Large intestine (tissue), 3 donors: ENCODE measurements at regions not wholly inside any gene's neighbourhood (a gene's known extent, or its start where the extent isn't known, plus 50 kb on each side); places are given as distances from the start of the nearest gene placed in this dataset.

Source experiments
- DNase-seq, 2 donors: peaks; one replicate each; pipeline versions ENCODE4 v3.0.0 to v3.0.0-alpha.2; 2013
- H3K27ac ChIP-seq: one replicate; pipeline ENCODE4 v1.5.1; 2013; ENCODE audit warnings: low read length
- H3K27me3 ChIP-seq: 2 replicates; pipeline ENCODE4 v1.6.1; 2013; ENCODE audit warnings: low read length; ENCODE audit not compliant: control insufficient read depth, insufficient read depth
- H3K36me3 ChIP-seq: 2 replicates; pipeline ENCODE4 v1.6.1; 2013; ENCODE audit warnings: low read length; ENCODE audit not compliant: control insufficient read depth, insufficient read depth
- H3K4me1 ChIP-seq: one replicate; pipeline ENCODE4 v1.6.1; 2013; ENCODE audit warnings: low read length; ENCODE audit not compliant: control insufficient read depth, insufficient read depth
- H3K4me3 ChIP-seq: one replicate; pipeline ENCODE4 v1.5.1; 2013; ENCODE audit warnings: low read length
- H3K9me3 ChIP-seq: one replicate; pipeline ENCODE4 v1.6.1; 2013; ENCODE audit warnings: mild to moderate bottlenecking, low read depth, low read length, moderate library complexity; ENCODE audit not compliant: control insufficient read depth
- WGBS: methylation state at CpG from one replicate; pipeline ENCODE4 v1.1.5; 2013; ENCODE audit warnings: low lambda C conversion rate; ENCODE audit not compliant: insufficient coverage; 5-methylcytosine and 5-hydroxymethylcytosine counted together

DNA sequence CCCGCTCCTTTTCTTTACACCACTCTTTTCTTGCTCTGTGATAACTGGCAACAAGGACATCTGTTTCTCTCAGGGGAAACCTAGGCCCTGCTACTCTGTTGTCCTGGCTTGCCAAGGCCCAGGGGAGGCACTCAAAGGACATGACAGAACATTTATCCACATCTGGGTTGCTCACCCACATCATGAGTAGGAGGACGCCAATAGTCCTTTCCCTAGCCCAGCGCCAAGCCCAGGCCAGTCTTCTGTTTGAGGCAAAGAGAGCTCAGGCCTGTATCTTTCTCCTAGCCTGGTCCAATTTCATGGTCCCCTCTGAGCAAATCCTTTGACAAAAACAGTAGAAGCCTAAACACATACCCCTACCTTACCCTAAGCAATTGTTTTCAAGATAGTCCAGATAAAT is 366.8 kb upstream of the SGCD start:
- Histone ChIP-seq H3K36me3 (no peaks in the 10 kb centered on the region), H3K27ac (no peak overlapping the region), H3K9me3 (no peaks in the 10 kb centered on the region), H3K27me3 (no peaks in the 10 kb centered on the region), H3K4me3 (no peak overlapping the region), H3K4me1 (no peaks in the 10 kb centered on the region)
- WGBS, result 93% methylated on average over 1 of the region's 3 CpGs
- no peak for DNase-seq

DNA sequence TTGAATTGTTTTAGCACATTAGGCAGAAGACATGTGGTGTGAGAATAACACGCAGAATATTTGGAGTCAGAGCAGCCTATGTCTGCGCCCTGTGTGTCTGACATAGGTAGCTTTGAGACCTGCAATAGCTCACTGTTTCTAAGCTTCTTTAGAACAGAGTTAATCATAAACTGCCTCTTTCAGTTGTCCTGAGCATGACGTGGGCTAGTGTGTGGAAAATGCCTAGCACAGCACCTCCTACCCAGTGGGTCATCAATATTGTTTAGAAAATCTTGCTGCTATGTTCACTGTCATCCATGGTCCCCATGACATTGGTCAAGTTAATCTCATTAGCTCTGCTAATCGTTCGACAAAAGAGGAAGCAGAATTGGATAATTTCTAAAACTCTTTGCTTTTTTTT is 357.4 kb upstream of the SGCD start:
- H3K4me3 ChIP-seq, result no peak overlapping the region
- no CpG with 5 or more reads among the region's 5 CpGs for WGBS
- H3K36me3 ChIP-seq, result no peaks in the 10 kb centered on the region
- no peaks in the 10 kb centered on the region for H3K27me3 ChIP-seq
- H3K9me3 ChIP-seq, result no peaks in the 10 kb centered on the region
- DNase-seq, result no peak
- H3K4me1 ChIP-seq, result no peaks in the 10 kb centered on the region
- H3K27ac ChIP-seq, result no peak overlapping the region

DNA sequence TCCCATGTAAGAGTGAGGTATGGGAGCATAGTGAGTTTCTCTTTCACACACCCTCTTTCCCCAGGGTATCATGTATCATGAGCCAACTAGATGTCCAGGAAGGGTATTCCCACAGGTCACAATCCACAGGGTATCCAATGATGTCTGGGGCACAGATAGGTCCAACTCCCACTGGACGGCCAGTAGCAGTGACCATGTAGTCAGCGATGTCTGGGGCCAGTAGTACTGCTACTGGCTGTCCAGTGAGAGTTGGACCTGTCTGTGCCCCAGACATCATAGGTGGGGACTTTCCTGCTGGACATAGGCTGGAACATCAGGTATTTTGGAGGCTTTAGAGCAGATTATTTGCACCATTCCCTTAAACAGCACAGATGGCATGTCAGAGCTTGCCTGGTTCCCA is 352.6 kb upstream of the SGCD start:
- Histone ChIP-seq H3K27me3 (no peaks in the 10 kb centered on the region), H3K27ac (no peak overlapping the region), H3K4me1 (no peaks in the 10 kb centered on the region), H3K4me3 (no peak overlapping the region), H3K36me3 (no peaks in the 10 kb centered on the region), H3K9me3 (no peaks in the 10 kb centered on the region)
- no CpG with 5 or more reads among the region's 2 CpGs for WGBS
- no peak for DNase-seq

GRCh38 chr5:155978850-155979249 is 348.1 kb upstream of the SGCD start:
- no CpG with 5 or more reads among the region's 3 CpGs for WGBS

GRCh38 chr5:155982354-155982753 is 344.6 kb upstream of the SGCD start:
- no peaks in the 10 kb centered on the region for H3K9me3 ChIP-seq
- H3K4me1 ChIP-seq, result no peaks in the 10 kb centered on the region
- H3K27ac ChIP-seq, result no peak overlapping the region
- no peak overlapping the region for H3K4me3 ChIP-seq
- no peak for DNase-seq
- WGBS, result no CpG with 5 or more reads among the region's 3 CpGs
- H3K27me3 ChIP-seq, result no peaks in the 10 kb centered on the region
- H3K36me3 ChIP-seq, result no peaks in the 10 kb centered on the region

More at GRCh38 chr5:155978850-155979249, 348.1 kb upstream of the SGCD start:
- Histone ChIP-seq H3K27me3 (no peaks in the 10 kb centered on the region), H3K9me3 (no peaks in the 10 kb centered on the region), H3K4me3 (no peak overlapping the region), H3K36me3 (no peaks in the 10 kb centered on the region), H3K4me1 (no peaks in the 10 kb centered on the region), H3K27ac (no peak overlapping the region)
- DNase-seq, result no peak

- whole genome bisulfite sequencing, result no CpG with 5 or more reads among the region's 3 CpGs
- Histone ChIP-seq H3K27me3 (no peaks in the 10 kb centered on the region), H3K36me3 (no peaks in the 10 kb centered on the region), H3K4me3 (no peak overlapping the region), H3K9me3 (no peaks in the 10 kb centered on the region), H3K4me1 (no peaks in the 10 kb centered on the region), H3K27ac (no peak overlapping the region)
- no peak for DNase-seq
Measured at GRCh38 chr5:155983954-155984353, 343.0 kb upstream of the SGCD start.

DNA sequence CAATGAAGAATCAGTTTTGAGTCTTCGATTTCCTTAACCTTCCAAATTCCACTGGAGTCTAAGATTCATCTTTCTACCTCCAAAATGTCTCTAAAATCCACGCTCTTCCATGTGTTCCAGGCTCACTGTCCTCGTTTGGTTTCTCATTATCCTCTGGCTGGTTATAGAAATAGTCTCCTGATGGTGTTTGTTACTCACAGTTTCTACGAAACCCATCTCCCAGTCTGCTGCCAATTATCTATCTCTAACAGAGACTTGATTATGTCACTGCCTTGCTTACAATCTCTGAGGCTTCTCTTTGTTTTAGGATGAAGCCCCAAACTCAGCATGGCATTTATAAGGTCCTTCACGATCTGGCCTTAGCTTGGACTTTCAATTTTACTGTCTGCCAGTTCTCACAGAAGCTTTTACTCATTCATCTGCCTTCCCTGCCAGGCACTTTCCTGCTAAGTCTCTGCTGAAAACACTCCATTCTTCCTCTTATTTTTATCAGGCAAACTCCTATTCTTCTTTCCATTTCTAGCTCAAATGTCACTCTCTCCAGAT is 339.6 kb upstream of the SGCD start:
- H3K27ac ChIP-seq, result no peak overlapping the region
- H3K9me3 ChIP-seq, result no peaks in the 10 kb centered on the region
- no peaks in the 10 kb centered on the region for H3K27me3 ChIP-seq
- no peak overlapping the region for H3K4me3 ChIP-seq
- no peak for DNase-seq
- no peaks in the 10 kb centered on the region for H3K36me3 ChIP-seq
- no peaks in the 10 kb centered on the region for H3K4me1 ChIP-seq
- 100% methylated on average over 1 of the region's 5 CpGs for WGBS

- no peaks in the 10 kb centered on the region for H3K9me3 ChIP-seq
- no peak for DNase-seq
- H3K36me3 ChIP-seq, result no peaks in the 10 kb centered on the region
- no peak overlapping the region for H3K27ac ChIP-seq
- no peak overlapping the region for H3K4me3 ChIP-seq
- H3K4me1 ChIP-seq, result no peaks in the 10 kb centered on the region
- H3K27me3 ChIP-seq, result no peaks in the 10 kb centered on the region
- WGBS, result no CpG with 5 or more reads among the region's 1 CpG
Measured at GRCh38 chr5:155989879-155990278, 337.1 kb upstream of the SGCD start.

DNA sequence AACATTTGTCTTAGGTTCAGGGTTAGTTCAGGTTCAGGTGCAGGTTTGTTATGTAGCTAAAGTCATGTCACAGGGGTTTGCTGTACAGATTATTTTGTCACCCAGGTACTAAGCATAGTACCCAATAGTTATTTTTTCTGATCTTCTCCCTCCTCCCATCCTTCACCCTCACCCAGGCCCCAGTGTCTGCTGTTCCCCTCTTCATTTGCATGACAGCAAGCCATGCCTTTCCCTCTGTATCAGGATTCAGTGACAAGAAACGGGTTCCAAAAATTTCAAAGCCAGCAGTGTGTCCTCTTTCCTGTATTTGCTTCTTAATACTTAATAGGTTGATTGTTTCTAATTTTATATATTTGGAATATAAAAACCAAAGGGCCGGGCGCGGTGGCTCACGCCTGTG is 330.8 kb upstream of the SGCD start:
- no peaks in the 10 kb centered on the region for H3K9me3 ChIP-seq
- H3K27ac ChIP-seq, result no peak overlapping the region
- no peaks in the 10 kb centered on the region for H3K27me3 ChIP-seq
- no peak overlapping the region for H3K4me3 ChIP-seq
- WGBS, result no CpG with 5 or more reads among the region's 5 CpGs
- H3K4me1 ChIP-seq, result no peaks in the 10 kb centered on the region
- no peaks in the 10 kb centered on the region for H3K36me3 ChIP-seq
- DNase-seq, result no peak

- Histone ChIP-seq H3K4me3 (no peak overlapping the region), H3K9me3 (no peaks in the 10 kb centered on the region), H3K27me3 (no peaks in the 10 kb centered on the region), H3K27ac (no peak overlapping the region), H3K4me1 (no peaks in the 10 kb centered on the region), H3K36me3 (no peaks in the 10 kb centered on the region)
- DNase-seq, result no peak
- WGBS, result 80% methylated on average over 1 of the region's 2 CpGs
Measured at GRCh38 chr5:155998257-155998656, 328.7 kb upstream of the SGCD start.

DNA sequence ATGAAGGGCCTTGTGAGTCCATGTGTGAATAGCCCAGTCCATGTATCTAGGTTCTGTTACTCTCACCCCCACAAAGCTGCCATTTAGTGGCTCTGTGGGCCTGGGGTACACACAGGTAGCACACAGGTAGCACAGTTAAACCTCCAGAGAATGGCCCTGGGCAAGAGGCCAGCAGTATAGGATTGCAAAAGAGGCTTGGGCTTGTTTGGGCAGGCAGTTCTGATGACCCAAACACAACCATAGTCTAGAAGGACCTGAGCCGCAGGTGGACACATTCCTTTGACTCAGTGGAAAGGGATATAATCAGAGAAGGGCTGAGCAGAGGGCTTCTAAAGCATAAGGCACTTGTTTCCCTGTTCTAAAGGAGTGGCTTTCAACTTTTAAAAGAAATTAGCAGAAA is 326.8 kb upstream of the SGCD start:
- no CpG with 5 or more reads among the region's 1 CpG for WGBS
- H3K9me3 ChIP-seq, result no peaks in the 10 kb centered on the region
- no peak for DNase-seq
- no peaks in the 10 kb centered on the region for H3K4me1 ChIP-seq
- no peak overlapping the region for H3K27ac ChIP-seq
- H3K36me3 ChIP-seq, result no peaks in the 10 kb centered on the region
- H3K4me3 ChIP-seq, result no peak overlapping the region
- no peaks in the 10 kb centered on the region for H3K27me3 ChIP-seq
